ENCODE measurements at regions not wholly inside any gene's neighbourhood (a gene's known extent, or its start where the extent isn't known, plus 50 kb on each side); places are given as distances from the start of the nearest gene placed in this dataset.
"Not testable (repeated sequence)": the region's sequence is repeated elsewhere in the genome, so short reads cannot be mapped to it uniquely, and the experiment has no call there.

- no peak for DNase-seq (ENCODE audit: low read depth in 2 of 2)
These were observed 602.9 kb downstream of the TMEM121 start for GRCh38 chr14:106129274-106129673.

DNA sequence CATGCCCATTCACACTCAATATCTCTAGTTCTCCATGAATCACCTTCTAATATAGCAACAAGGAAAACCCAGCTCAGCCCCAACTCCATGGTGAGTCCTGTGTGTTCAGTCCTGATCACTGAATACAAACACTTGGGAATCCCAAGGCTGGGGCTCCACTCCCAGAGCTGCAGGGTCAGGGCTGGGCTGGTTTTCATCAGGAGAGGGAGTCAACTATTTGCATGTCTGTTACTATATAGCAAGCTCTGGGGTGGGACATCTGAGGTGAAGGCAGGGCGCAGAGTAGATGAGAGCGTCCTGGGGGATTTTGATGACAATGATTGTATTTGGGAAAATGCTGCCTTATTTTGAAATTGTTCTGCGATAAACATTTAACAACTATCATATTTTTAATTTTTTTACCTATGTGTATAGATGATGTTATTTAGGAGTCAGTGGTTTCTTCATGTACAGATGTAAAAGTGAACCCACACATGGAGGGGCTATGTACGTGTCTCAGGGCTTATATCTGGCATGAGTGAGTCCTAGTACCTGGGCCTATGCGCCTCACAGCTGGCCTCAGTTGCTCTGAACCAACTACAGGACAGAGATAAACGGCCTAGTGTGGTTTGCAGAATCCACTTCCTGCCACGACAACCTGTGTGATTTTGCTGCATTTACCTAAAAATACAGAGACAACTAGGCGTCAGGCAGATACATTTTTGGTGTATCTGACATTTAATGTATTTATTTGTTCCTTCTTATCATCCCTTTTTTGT is 603.7 kb downstream of the TMEM121 start:
- not testable (repeated sequence) for DNase-seq (ENCODE audit: low read depth in 2 of 2)

DNA sequence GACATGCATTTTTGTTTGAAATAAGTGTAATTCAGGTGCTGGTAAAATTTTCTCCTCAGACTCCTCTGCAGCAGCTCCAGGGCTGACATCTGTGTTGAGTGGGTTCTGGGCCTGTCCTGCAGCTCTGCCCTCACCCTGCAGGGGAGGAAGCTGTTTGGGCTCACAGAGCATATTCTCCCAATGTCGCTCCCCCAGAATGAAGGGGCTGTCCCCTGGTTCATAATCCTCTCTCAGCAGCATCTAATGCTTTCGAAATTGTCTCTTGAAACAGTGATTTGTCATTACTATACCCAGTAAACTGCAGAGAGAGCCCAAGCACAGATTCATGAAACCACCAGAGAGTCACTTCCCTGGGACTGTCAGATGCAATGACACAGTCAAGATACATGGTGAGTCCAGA is 606.7 kb downstream of the TMEM121 start:
- not testable (repeated sequence) for DNase-seq (ENCODE audit: low read depth in 2 of 2)

- DNase-seq (ENCODE audit: low read depth in 2 of 2): no peak
These were observed 608.5 kb downstream of the TMEM121 start for GRCh38 chr14:106134886-106135285.

DNA sequence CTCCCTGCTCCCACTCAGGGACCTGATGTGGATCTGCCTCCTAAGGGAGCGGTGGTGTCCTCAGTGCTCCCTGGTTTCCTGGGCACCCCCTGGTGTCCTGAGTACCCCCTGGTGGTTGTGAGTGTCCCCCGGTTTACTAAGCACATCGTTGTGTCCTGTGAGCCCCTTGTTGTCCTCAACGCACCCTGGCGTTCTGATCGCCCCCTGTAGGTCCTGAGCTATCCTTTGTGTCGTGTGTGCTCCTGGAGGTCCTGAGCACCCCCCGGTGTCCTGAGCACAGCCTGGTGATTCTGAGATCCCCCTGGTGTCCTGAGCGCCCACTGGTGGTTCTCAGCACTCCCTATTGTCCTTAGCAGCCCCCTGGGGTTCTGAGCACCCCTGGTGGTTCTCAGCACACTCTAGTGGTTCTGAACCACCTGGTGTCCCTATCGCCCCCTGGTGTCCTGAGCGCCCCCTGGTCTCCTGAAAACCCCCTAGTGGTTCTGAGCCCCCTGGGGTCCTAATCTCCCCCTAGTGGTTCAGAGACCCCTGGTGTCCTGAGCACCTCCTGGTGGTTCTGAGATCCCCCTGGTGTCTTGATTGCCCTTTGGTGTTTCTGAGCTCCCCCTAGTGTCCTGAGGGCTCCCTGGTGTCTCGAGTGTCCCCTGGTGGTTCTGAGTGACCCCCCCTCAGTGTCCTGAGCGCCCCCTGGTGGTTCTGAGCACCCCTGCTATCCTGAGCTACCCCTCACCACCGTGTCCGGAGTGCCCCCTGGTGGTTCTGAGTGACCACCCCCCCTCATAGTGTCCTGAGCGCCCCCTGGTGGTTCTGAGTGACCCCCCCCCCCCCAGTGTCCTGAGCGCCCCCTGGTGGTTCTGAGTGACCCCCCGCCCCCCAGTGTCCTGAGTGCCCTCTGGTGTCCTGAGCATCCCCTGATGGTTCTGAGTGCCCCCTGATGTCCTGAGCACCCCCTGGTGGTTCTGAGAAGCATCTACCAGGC is 615.1 kb downstream of the TMEM121 start:
- DNase-seq (ENCODE audit: low read depth in 2 of 2): peak in 1 of 2 donors; percentile 30

DNA sequence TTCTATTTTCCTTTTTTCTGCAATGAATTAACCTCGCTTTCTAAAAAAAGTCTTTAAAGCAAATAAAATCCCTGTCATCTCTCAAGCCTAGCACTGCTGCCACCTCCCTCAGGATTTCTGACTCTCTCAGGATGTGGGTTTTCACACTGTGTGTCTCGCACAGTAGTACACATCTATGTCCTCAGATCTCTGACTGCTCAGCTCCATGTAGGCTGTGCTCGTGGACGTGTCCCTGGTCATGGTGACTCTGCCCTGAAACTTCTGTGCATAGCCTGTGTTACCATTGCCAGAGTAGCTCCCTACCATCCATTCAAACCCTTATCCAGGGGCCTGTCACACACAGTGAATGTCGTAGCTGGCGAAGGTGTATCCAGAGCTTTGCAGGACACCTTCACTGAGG is 619.3 kb downstream of the TMEM121 start:
- not testable (repeated sequence) for DNase-seq (ENCODE audit: low read depth in 2 of 2)

GRCh38 chr14:106153362-106153955 is 627.1 kb downstream of the TMEM121 start:
- DNase-seq (ENCODE audit: low read depth in 2 of 2): peak; percentile 35 to 83

- DNase-seq (ENCODE audit: low read depth in 2 of 2): no peak
These were observed 636.9 kb downstream of the TMEM121 start for GRCh38 chr14:106163316-106163715.

DNA sequence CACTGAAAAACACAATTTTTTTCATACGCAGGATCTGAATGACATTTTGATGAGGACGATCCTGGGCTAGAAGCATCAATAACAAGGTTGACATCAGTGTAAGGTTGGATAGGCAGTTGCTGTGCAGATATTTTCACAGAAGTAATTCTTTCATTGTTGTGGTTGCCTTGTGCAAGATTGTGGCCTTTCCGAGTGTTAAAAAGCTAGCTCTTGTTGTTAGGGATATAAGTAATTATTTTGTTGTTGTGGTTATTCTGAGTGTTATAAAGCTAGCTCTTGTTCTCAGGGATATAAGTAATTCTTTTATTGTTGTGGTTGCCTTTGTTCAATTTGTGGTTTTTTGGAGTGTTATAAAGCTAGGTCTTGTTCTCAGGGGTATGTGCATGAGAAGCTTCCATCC is 637.4 kb downstream of the TMEM121 start:
- not testable (repeated sequence) for DNase-seq (ENCODE audit: low read depth in 2 of 2)

DNA sequence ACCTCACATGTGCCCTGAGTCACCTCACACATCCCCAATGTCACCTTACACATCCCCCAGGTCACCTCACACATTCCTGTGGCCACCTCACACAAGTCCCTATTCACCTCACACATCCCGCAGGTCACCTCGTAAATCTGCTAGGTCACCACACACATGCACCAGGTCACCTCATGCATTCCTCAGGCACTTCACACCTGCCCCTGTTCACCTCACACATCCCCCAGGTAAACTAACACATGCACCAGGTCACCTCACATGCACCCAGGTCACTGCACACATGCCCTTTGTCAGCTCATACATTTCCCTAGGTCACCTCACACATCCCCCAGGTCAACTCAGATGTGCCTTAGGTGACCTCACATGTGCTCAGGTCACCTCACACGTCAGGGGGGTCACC is 639.8 kb downstream of the TMEM121 start:
- no peak for DNase-seq (ENCODE audit: low read depth in 2 of 2)

DNA sequence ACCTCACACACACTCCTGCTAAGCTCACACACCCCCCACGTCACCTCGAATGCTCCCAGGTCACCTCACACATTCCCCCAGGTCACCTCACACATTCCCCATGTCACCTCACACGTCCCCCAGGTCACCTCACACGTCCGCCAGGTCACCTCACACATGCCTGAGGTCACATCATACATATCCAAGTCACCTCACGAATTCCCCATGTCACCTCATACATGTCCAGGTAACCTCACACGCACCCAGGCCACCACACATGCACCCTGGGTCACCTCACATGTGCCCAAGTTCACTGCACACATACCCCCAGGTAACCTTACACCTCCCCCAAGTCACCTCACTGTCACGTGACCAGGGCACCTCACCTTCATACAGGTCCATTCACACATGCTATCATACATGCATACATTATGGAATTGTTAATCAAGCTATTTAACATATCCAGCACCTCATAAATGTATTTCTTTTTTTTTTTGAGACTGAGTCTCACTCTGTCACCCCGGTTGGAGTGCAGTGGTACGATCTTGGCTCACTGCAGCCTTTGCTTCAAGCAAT is 640.3 kb downstream of the TMEM121 start:
- DNase-seq (ENCODE audit: low read depth in 2 of 2): no peak

DNA sequence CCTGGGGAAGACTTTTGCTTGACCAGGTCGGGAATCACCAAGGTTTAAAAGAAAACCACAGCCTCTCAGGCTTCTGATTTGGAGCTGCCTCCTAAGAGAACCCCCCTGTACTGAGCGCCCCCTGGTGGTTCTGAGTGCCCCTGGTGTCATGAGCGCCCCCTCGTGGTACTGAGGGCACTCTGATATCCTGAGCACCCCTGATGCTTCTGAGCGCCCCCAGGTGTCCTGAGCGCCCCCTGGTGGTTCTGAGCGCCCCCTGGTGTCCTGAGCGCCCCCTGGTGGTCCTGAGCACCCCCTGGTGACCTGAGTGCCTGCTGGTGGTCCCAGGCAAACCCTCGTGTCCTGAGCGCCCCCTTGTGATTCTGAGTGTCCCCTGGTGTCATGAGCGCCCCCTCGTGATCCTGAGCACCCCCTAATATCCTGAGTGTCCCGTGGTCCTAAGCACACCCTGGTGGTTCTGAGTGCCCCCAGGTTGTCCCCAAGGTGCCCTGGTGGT is 643.8 kb downstream of the TMEM121 start:
- peak; percentile 23 to 42 for DNase-seq (ENCODE audit: low read depth in 2 of 2)

DNA sequence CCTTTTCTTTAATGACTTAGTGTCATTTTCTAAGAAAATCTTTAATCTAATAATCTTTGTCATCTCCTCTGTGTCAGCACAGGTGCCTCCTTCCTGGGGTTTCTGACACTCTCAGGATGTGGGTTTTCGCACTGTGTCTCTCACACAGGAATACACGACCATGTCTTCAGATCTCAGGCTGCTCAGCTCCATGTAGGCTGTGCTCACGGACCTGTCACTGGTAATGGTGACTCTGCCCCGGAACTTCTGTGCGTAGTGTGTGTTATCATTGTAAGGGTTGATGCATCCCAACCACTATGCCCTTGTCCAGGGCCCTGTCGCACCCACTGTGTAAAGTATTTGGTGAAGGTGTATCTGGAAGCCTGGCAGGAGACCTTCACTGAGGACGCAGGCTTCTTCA is 647.8 kb downstream of the TMEM121 start:
- DNase-seq (ENCODE audit: low read depth in 2 of 2): peak in 1 of 2 donors; percentile 23

DNA sequence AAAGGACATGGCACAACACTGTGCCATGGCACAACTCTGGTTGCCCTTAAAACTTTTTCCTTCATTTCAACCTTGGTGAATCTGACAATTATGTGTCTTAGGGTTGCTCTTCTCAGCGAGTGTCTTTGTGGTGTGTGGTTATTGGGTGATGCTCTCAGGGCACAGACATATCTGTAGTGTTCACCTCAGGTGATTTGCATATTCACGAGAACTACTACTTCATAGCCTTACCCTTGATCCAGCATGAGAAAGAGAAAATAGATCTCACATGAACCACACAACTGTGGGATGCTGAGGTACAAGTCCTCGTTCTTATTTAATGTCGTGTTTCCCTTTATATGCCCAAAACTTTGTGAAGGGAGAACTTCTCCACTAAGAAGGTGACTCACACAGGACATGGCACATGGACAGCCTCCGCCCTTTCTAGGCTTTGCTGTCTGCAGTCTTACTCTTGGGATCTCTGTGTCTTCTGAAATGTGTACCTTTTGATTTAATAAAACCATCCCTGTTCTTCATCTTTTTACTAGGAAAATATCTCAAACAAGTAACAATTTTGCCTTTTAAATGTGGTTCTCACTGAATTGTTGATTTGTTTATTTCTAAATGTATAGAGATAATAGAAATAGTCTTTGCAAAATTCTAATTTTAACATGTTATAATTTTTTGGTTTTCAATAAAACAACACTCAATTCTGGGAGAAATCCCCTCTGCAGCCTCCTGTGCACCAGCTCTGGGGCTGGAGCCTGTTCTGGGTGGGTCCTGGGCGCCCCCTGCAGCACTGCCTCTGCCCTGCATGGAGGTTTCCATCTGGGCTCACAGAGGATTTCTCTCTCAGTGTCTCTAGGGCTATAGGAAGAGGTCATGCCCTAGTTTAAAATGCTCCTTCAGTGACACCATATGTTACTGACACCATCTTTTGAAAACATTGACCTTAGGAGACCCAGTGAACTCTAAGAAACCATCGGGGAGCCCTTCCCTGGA is 651.2 kb downstream of the TMEM121 start:
- DNase-seq (ENCODE audit: low read depth in 2 of 2): not testable (repeated sequence)

GRCh38 chr14:106179761-106180160 is 653.4 kb downstream of the TMEM121 start:
- DNase-seq (ENCODE audit: low read depth in 2 of 2): no peak

DNA sequence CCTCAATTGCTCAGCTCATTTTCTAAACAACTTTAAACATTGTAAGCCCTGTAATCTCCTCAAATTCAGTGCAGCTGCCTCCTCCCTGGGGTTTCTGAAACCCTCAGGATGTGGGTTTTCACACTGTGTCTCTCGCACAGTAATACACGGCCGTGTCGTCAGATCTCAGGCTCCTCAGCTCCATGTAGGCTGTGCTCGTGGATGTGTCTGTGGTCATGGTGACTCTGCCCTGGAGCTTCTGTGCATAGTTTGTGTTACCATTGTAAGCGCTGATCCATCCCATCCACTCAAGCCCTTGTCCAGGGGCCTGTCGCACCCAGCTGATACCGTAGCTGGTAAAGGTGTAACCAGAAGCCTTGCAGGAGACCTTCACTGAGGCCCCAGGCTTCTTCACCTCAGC is 658.4 kb downstream of the TMEM121 start:
- DNase-seq (ENCODE audit: low read depth in 2 of 2): peak in 1 of 2 donors; percentile 23

DNA sequence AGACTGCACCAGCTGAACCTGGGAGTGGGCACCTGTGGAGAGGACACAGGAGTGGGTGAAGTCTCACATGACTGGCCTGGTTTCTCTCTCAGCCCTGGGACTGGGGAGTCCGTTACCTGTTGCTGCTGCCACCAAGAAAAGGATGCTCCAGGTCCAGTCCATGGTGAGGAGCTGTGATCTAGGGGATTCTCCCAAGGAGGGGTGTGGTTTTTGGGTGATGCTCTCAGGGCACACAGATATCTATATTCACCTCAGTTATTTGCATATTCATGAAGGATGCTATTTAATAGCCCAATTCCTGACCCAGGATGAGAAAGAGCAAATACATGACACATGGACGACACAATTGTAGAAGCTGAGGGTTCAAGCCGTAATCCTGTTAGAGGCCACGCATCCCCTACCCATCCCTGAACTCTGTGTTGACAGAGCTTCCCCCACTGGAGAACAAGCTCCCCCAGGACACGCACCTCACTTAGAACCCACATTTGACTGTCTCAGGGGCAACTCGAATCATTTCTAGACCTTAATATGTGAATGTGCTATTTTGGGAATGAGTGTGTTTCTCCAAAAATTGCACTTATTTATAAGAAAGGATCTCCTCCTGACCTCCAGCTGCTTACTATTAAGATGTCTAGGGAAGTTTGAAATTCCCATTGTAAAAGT is 658.9 kb downstream of the TMEM121 start:
- not testable (repeated sequence) for DNase-seq (ENCODE audit: low read depth in 2 of 2)

DNA sequence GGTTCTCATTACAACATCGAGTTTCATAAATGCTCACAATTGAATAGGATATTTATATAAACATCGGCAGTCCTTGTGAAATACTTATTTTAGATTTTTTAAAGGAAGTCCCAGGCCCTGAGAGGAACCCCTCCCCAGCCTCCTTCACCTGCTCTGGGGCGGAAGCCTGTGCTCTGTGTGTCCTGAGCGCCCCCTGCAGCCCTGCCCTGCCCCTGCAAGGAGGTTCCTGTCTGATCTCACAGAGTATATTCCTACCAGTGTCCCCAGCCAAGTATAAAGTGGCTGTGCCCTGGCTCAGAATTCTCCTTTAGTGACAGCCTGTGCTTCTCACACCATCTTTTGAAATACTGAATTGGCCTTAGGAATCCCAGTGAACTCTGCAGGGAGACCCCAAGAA is 659.5 kb downstream of the TMEM121 start:
- peak; percentile 28 to 46 for DNase-seq (ENCODE audit: low read depth in 2 of 2)

DNA sequence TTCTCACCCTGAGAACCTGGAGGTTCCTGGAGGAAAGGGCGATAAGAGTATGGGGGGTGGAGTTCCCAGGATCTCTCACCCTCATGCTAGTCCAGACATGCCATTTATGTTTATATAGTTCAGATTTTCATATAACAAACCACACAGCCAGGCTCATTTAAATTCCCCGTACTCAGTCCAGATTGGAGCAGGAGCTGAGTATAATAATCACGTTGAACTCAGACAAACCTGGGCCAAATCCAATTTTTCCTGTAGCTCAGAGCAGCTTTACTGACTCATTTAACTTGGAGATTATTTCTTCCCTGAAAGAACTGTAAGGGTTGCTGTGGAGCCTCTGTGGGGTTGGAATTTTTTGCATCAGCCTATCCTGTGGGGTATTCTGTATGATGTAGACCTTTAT is 660.8 kb downstream of the TMEM121 start:
- no peak for DNase-seq (ENCODE audit: low read depth in 2 of 2)

- not testable (repeated sequence) for DNase-seq (ENCODE audit: low read depth in 2 of 2)
These were observed 666.3 kb downstream of the TMEM121 start for GRCh38 chr14:106192701-106193100.
